Kidney (tissue), 13 donors: ENCODE measurements at regions not wholly inside any gene's neighbourhood (a gene's known extent, or its start where the extent isn't known, plus 50 kb on each side); places are given as distances from the start of the nearest gene placed in this dataset.

Experiments
- DNase-seq, 5 donors: peaks; one replicate each; pipeline ENCODE4 v3.0.0-alpha.2; 2013 to 2020
- FAIRE-seq: peaks from 2 replicates; lab custom pipeline; 2012; peaks lifted over from hg19 to GRCh38; lab: Jason Lieb, UNC
- H3K27ac ChIP-seq, 2 donors: one replicate each; pipeline ENCODE4 v1.7.0; 2013; ENCODE audit warnings: low read depth in 2 of 2, low read length in 2 of 2, inconsistent platforms in 1 of 2
- H3K27me3 ChIP-seq: one replicate; pipeline ENCODE4 v1.7.1; 2013; ENCODE audit warnings: low read length, inconsistent platforms; ENCODE audit not compliant: control insufficient read depth, insufficient read depth
- H3K36me3 ChIP-seq, 3 donors: one replicate each; pipeline versions ENCODE4 v1.7.0 to v1.7.1; 2013; ENCODE audit warnings: low read length in 3 of 3, control low read depth in 1 of 3, inconsistent platforms in 1 of 3; ENCODE audit not compliant: insufficient read depth in 3 of 3, control insufficient read depth in 2 of 3
- H3K4me1 ChIP-seq, 3 donors: one replicate each; pipeline versions ENCODE4 v1.7.0 to v1.7.1; 2013; ENCODE audit warnings: low read length in 3 of 3, inconsistent platforms in 1 of 3, low read depth in 1 of 3; ENCODE audit not compliant: control insufficient read depth in 2 of 3, insufficient read depth in 2 of 3
- H3K4me3 ChIP-seq, 3 donors: one replicate each; pipeline versions ENCODE4 v1.7.0 to v1.8.1; 2013; ENCODE audit warnings: low read length in 3 of 3, control low read depth in 1 of 3, inconsistent platforms in 1 of 3
- H3K9ac ChIP-seq, 3 donors: one replicate each; pipeline versions ENCODE4 v1.7.0 to v1.7.1; 2013; ENCODE audit warnings: low read length in 3 of 3, control low read depth in 1 of 3, inconsistent platforms in 1 of 3
- H3K9me3 ChIP-seq, 3 donors: one replicate each; pipeline versions ENCODE4 v1.7.0 to v1.7.1; 2013; ENCODE audit warnings: low read length in 3 of 3, control low read depth in 1 of 3, inconsistent platforms in 1 of 3; ENCODE audit not compliant: control insufficient read depth in 2 of 3, insufficient read depth in 1 of 3
- intact Hi-C: fragments of 100-400 bp; cut with DNase I; formaldehyde crosslinking; loops from one replicate; pipeline ENCODE4 v1.11.1; 2022
- TF ChIP-seq, protein P1 (sequence below): IDR thresholded peaks from 3 replicates; pipeline ENCODE4 v1.5.1; 2012; ENCODE audit warnings: mild to moderate bottlenecking, moderate library complexity, borderline replicate concordance; ENCODE audit not compliant: insufficient read depth; ENCODE audit errors: extremely low read depth
- donor health status: control.
- donor health status: control.
- donor health status: control.
- donor health status: control.
- donor health status: control.
- donor health status: DM: yes; HTN: yes; CAD: no.
- donor health status: Normal renal cell carcinoma (clear cell type).

DNA sequence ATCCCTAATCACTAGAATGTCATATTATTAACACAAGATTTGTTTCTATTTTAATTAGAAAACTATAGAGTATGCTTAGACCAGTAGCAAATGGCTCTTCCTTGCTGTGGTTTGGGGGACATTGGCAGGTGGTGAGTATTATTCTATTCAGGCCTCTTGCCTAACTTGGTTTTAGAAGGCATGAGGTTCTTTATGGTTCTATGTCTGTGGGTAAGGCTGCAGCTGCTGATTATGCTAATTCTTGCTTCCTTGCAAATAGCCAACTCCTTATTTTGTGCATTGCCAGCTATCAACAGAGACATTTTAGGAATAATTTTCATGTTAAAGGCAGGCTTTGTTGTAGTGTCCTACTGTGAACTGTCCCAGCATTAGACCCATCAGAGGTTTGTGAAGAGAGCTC is 1344.9 kb downstream of the UQCRFS1 start:
- DNase-seq (no peak), FAIRE-seq (no peak)
- TF ChIP-seq, protein P1, sequence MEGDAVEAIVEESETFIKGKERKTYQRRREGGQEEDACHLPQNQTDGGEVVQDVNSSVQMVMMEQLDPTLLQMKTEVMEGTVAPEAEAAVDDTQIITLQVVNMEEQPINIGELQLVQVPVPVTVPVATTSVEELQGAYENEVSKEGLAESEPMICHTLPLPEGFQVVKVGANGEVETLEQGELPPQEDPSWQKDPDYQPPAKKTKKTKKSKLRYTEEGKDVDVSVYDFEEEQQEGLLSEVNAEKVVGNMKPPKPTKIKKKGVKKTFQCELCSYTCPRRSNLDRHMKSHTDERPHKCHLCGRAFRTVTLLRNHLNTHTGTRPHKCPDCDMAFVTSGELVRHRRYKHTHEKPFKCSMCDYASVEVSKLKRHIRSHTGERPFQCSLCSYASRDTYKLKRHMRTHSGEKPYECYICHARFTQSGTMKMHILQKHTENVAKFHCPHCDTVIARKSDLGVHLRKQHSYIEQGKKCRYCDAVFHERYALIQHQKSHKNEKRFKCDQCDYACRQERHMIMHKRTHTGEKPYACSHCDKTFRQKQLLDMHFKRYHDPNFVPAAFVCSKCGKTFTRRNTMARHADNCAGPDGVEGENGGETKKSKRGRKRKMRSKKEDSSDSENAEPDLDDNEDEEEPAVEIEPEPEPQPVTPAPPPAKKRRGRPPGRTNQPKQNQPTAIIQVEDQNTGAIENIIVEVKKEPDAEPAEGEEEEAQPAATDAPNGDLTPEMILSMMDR: no peak
- no peaks in the 10 kb centered on the region for H3K36me3 ChIP-seq
- H3K27ac ChIP-seq: no peak overlapping the region
- no peak overlapping the region for H3K9ac ChIP-seq
- no peak overlapping the region for H3K4me3 ChIP-seq
- H3K27me3 ChIP-seq: no peaks in the 10 kb centered on the region
- H3K4me1 ChIP-seq: no peaks in the 10 kb centered on the region
- intact Hi-C loops: no loop called here
- no peaks in the 10 kb centered on the region for H3K9me3 ChIP-seq

DNA sequence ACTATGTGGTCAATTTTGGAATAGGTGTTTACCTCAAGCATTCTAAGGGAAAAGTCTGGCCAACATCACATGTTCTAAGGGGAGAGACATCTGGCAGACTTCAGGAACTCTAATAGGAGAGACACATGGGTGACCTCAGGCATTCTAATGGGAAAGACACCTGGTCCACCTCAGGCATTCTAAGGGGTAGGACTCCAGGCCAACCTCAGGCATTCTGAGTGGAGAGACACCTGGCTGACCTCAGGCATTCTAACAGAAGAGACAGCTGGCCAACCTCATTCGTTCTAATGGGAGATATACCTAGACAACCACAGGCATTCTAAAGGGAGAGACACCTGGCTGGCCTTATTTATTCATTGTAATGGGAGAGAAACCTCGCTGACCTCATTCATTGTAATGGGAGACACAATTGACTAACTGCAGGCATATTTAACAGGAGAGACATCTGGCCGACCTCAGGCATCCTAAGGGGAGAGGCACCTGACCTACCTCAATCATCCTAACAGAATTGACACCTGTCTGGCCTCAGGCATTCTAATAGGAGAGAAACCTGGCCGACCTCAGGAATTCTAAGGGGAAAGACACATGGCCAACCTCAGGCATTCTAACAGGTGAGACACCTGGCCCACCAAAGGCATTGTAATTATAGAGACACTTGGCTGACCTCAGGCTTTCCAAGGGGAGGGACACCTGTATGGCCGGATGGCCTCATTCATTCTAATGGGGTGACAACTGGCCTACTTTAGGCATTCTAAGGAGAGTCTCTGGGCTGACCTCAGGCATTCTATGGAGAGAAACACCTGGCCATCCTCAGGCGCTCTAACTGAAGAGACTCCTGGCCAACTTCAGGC is 1346.8 kb downstream of the UQCRFS1 start:
- Histone ChIP-seq H3K27me3 (no peaks in the 10 kb centered on the region), H3K27ac (no peak overlapping the region), H3K9me3 (peaks cover 0 to 10% (median 2%) of the 10 kb centered on the region in 3 donors), H3K9ac (no peak overlapping the region), H3K36me3 (no peaks in the 10 kb centered on the region), H3K4me1 (no peaks in the 10 kb centered on the region), H3K4me3 (no peak overlapping the region)
- FAIRE-seq (no peak), DNase-seq (no peak)
- intact Hi-C loops: no loop called here
- TF ChIP-seq, protein P1: no peak

DNA sequence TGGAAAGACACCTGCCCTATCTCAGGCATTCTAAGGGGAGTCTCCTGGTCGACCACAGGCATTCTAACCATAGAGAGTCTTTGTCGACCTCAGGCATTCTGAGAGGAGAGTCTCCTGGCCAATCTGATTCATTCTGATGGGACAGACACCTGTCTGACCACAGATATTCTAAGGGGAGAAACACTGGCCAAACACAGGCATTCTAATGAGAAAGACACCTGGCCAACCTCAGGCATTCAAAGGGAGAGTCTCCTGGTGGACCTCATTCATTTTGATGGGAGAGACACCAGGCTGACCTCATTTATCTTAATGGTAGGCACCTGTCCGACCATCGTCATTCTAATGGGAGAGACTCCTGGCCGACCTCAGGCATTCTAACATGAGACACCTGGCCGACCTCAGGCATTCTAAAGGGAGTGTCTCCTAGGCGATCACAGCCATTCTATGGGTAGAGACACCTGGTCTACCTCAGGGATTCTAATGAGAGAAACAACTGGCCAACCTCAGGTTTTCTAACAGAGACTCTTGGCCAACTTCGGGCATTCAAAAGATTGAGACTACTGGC is 1351.5 kb downstream of the UQCRFS1 start:
- intact Hi-C loops: no loop called here
- H3K36me3 ChIP-seq: no peaks in the 10 kb centered on the region
- H3K9ac ChIP-seq: no peak overlapping the region
- H3K27me3 ChIP-seq: no peaks in the 10 kb centered on the region
- peaks cover 0 to 38% (median 2%) of the 10 kb centered on the region in 3 donors for H3K9me3 ChIP-seq
- H3K27ac ChIP-seq: no peak overlapping the region
- no peak for DNase-seq
- no peak overlapping the region for H3K4me3 ChIP-seq
- TF ChIP-seq, protein P1: no peak
- no peak for FAIRE-seq
- H3K4me1 ChIP-seq: no peaks in the 10 kb centered on the region
